ENCODE measurements at regions not wholly inside any gene's neighbourhood (a gene's known extent, or its start where the extent isn't known, plus 50 kb on each side); places are given as distances from the start of the nearest gene placed in this dataset.

GRCh38 chr14:98963610-98964009, 308.4 kb downstream of the BCL11B start:
- TF ChIP-seq ZFX (IDR thresholded peaks at IDR 0.05) (no peak), CTCF (conservative IDR thresholded peaks at IDR 0.05) (no peak)
- no peak overlapping the region for H3K27ac ChIP-seq

GRCh38 chr14:98964171-98964570, 307.8 kb downstream of the BCL11B start:
- TF ChIP-seq CTCF (conservative IDR thresholded peaks at IDR 0.05) (no peak), ZFX (IDR thresholded peaks at IDR 0.05) (no peak)
- no peak overlapping the region for H3K27ac ChIP-seq

GRCh38 chr14:98965076-98965475, 306.9 kb downstream of the BCL11B start:
- H3K27ac ChIP-seq = no peak overlapping the region
- TF ChIP-seq CTCF (conservative IDR thresholded peaks at IDR 0.05) (no peak), ZFX (IDR thresholded peaks at IDR 0.05) (no peak)

DNA sequence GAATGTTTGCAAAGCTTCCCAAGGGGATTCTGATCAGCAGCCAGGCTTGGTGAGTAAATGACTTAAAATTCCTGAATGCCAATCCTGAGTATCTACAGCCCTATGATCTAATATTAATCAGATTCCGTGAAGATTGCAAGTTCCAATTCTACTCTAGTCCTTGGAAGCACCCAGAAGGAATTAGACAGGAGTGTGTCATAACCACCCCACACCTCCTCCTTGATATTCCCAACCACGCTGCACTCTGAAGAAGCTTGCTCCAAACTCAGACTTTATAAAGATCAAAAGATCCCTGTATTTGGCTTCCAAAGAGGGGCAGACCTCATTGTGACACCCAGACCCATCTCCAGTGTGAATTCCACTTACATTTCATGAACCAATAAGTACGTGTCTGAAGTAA, 306.0 kb downstream of the BCL11B start:
- TF ChIP-seq CTCF (conservative IDR thresholded peaks at IDR 0.05) (no peak), ZFX (IDR thresholded peaks at IDR 0.05) (no peak)
- no peak overlapping the region for H3K27ac ChIP-seq

- no peak for TF ChIP-seq CTCF (conservative IDR thresholded peaks at IDR 0.05)
- no peak for TF ChIP-seq ZFX (IDR thresholded peaks at IDR 0.05)
These were observed 305.4 kb downstream of the BCL11B start for GRCh38 chr14:98966475-98967162.

GRCh38 chr14:98974113-98974512, 297.9 kb downstream of the BCL11B start:
- H3K27ac ChIP-seq = no peak overlapping the region
- TF ChIP-seq CTCF (conservative IDR thresholded peaks at IDR 0.05) = no peak
- no peak for TF ChIP-seq ZFX (IDR thresholded peaks at IDR 0.05)

More at GRCh38 chr14:98966475-98967162, 305.4 kb downstream of the BCL11B start:
- H3K27ac ChIP-seq = no peak overlapping the region

DNA sequence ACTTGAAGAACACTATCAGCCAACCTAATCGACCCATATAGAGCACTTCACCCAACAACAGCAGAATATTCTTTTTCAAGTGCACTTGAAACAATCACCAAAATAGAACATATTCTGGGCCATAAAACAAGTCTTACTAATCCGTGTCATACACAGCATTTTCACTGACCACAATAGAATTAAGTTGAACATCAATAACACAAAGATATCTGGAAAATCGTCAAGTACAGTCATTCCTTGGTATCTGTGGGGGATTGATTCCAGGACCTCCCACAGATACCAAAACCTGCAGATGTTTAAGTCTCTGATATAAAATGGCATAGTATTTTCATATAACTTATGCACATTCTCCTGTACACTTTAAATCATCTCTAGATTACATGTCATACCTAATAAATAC, 295.7 kb downstream of the BCL11B start:
- no peak overlapping the region for H3K27ac ChIP-seq
- TF ChIP-seq ZFX (IDR thresholded peaks at IDR 0.05) (no peak), CTCF (conservative IDR thresholded peaks at IDR 0.05) (no peak)
